ENCODE measurements at regions not wholly inside any gene's neighbourhood (a gene's known extent, or its start where the extent isn't known, plus 50 kb on each side); places are given as distances from the start of the nearest gene placed in this dataset.

DNA sequence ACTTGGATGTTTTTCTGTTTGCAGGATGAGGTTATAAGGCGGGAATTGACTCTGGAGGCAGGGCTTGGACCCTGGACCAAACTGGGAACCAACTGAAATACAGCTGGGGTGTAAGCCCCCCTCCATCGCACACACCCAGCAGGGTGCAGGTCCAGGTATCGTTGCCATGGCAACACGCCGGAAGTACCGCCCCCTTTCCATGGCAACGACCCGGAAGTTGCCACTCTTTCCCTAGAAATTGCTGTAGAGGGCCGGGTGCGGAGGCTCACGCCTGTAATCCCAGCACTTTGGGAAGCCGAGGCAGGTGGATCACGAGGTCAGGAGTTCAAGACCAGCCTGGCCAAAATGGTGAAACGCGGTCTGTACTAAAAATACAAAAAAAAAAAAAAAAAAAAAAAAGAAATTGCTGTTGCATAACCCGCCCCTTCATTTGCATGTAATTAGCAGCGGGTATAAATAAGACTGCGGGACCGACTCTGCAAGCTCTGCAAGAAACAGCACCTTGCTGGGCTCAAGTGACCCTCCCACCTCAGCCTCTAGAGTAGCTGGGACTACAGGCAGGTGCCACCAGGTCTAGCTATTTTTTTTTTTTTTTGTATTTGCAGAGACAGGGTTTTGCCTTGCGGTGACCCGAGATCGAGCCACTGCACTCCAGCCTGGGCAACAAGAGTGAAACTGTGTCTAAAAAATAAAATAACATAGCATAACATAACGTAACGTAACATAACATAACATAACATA, 139.6 kb downstream of the CRLF2 start:
- intact Hi-C loops (cut with micrococcal nuclease; ENCODE audit: unreplicated experiment) (no loop called here), in situ Hi-C loops (cut with MboI) (no loop called here)
- ChIA-PET RAD21 (ENCODE audit: unreplicated experiment) (no interaction called here), CTCF (no interaction called here), SMC1A (ENCODE audit: uncharacterized antibody, unreplicated experiment) (no interaction called here), POLR2A (no interaction called here)
- Histone ChIP-seq H3K79me2 (ENCODE audit: control insufficient read depth, insufficient read depth, low read length) (no peaks in the 10 kb centered on the region), H3K36me3 (ENCODE audit: control insufficient read depth in 2 of 2, insufficient read depth in 2 of 2, low read length in 1 of 2) (no peaks in the 10 kb centered on the region), H3K27ac (ENCODE audit: control insufficient read depth, insufficient read depth) (no peak overlapping the region), H3K4me2 (ENCODE audit: control insufficient read depth, insufficient read depth) (no peak overlapping the region), H3K4me3 (no peak overlapping the region), H3K4me1 (ENCODE audit: control insufficient read depth, insufficient read depth, low read length) (no peaks in the 10 kb centered on the region), H3K27me3 (replicated peaks in 1 of 2; ENCODE audit: control insufficient read depth in 2 of 2, insufficient read depth in 2 of 2, low read length in 1 of 2) (no peaks in the 10 kb centered on the region), H3K9me3 (replicated peaks; ENCODE audit: control insufficient read depth, insufficient read depth, low read length) (peaks cover 4% of the 10 kb centered on the region; the same call in 2 of the 3 replicates), H4K20me1 (ENCODE audit: control insufficient read depth, insufficient read depth) (no peaks in the 10 kb centered on the region), H2AFZ (ENCODE audit: control insufficient read depth, low read depth, low read length) (no peak overlapping the region), H3K9ac (ENCODE audit: control insufficient read depth, insufficient read depth, low read length) (no peak overlapping the region)
- DNase-seq (ENCODE audit: low read depth, low spot score) (no peak), FAIRE-seq (no peak), ATAC-seq (no peak)
- WGBS (ENCODE audit: insufficient coverage, insufficient replicate concordance, low lambda C conversion rate, missing lambda C conversion rate): 76% methylated on average over 18 of the region's 24 CpGs
- TF ChIP-seq NRF1 (conservative IDR thresholded peaks at IDR 0.05; ENCODE audit: low read depth, low read length) (no peak), ZNF207 (IDR thresholded peaks at IDR 0.05; ENCODE audit: borderline replicate concordance) (no peak), STAT3 (IDR thresholded peaks at IDR 0.05; ENCODE audit: low read depth, low read length) (no peak)
- no TSS peak for BruUV-seq (replicated peaks)

DNA sequence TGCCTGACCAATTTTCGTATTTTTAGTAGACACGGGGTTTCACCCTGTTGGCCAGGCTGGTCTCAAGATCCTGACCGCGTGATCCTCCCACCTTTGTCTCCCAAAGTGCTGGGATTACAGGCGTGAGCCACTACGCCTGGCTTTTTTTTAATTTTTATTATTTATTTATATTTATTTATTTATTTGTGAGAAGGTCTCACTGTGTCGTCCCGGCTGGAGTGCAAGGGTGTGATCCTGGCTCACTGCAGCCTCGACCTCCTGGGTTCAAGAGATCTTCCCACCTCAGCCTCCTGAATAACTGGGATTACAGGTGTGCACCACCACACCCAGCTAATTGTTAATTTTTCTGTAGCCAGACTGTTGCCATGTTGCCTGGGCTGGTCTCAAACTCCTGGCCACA, 141.1 kb downstream of the CRLF2 start:
- WGBS (ENCODE audit: insufficient coverage, insufficient replicate concordance, low lambda C conversion rate, missing lambda C conversion rate): 73% methylated on average over 9 of the region's 9 CpGs
- no peaks in the 10 kb centered on the region for H3K36me3 ChIP-seq (ENCODE audit: control insufficient read depth in 2 of 2, insufficient read depth in 2 of 2, low read length in 1 of 2)
- H3K27me3 ChIP-seq (replicated peaks in 1 of 2; ENCODE audit: control insufficient read depth in 2 of 2, insufficient read depth in 2 of 2, low read length in 1 of 2): no peaks in the 10 kb centered on the region
- H3K4me1 ChIP-seq (ENCODE audit: control insufficient read depth, insufficient read depth, low read length): no peaks in the 10 kb centered on the region
- RAD21 ChIA-PET (ENCODE audit: unreplicated experiment): no interaction called here
- H2AFZ ChIP-seq (ENCODE audit: control insufficient read depth, low read depth, low read length): no peak overlapping the region
- no TSS peak for BruUV-seq (replicated peaks)
- in situ Hi-C loops (cut with MboI) (no loop called here), intact Hi-C loops (cut with micrococcal nuclease; ENCODE audit: unreplicated experiment) (no loop called here)
- CTCF ChIA-PET: no interaction called here
- TF ChIP-seq PRDM15 (CRISPR knock-in tag; IDR thresholded peaks at IDR 0.05) (no peak), WRNIP1 (IDR thresholded peaks at IDR 0.05; ENCODE audit: borderline replicate concordance, low read depth, low read length) (no peak), RBBP5 (conservative IDR thresholded peaks at IDR 0.05) (no peak), TAF1 (IDR thresholded peaks at IDR 0.05; ENCODE audit: borderline replicate concordance, low read depth, low read length) (no peak), CBFB (IDR thresholded peaks at IDR 0.05; ENCODE audit: low read depth) (no peak)
- no peak overlapping the region for H3K9ac ChIP-seq (ENCODE audit: control insufficient read depth, insufficient read depth, low read length)
- H3K27ac ChIP-seq (ENCODE audit: control insufficient read depth, insufficient read depth): no peak overlapping the region
- POLR2A ChIA-PET: no interaction called here
- no peak for ATAC-seq
- SMC1A ChIA-PET (ENCODE audit: uncharacterized antibody, unreplicated experiment): no interaction called here
- peaks cover 4% of the 10 kb centered on the region; the same call in 2 of the 3 replicates for H3K9me3 ChIP-seq (replicated peaks; ENCODE audit: control insufficient read depth, insufficient read depth, low read length)
- FAIRE-seq: no peak
- no peaks in the 10 kb centered on the region for H3K79me2 ChIP-seq (ENCODE audit: control insufficient read depth, insufficient read depth, low read length)
- no peaks in the 10 kb centered on the region for H4K20me1 ChIP-seq (ENCODE audit: control insufficient read depth, insufficient read depth)
- DNase-seq (ENCODE audit: low read depth, low spot score): no peak
- no peak overlapping the region for H3K4me3 ChIP-seq
- no peak overlapping the region for H3K4me2 ChIP-seq (ENCODE audit: control insufficient read depth, insufficient read depth)
